HepG2 (cell line): ENCODE measurements at regions not wholly inside any gene's neighbourhood (a gene's known extent, or its start where the extent isn't known, plus 50 kb on each side); places are given as distances from the start of the nearest gene placed in this dataset.
"Not testable (repeated sequence)": the region's sequence is repeated elsewhere in the genome, so short reads cannot be mapped to it uniquely, and the experiment has no call there.

Experiments
- ATAC-seq: fragments of 200-7000 bp; cut with Tn5 transposase; 3 replicates; pipeline ENCODE4 v1.9.1; 2020; ENCODE audit warnings: mild to moderate bottlenecking, moderate library complexity
- BruUV-seq: library from RNA; stranded (reverse); fragments of 400-500 nt; replicated peaks from 2 replicates; lab custom pipeline; 2021; lab: Mats Ljungman, UMichigan
- CTCF ChIA-PET: fragments of 300-600 bp; formaldehyde crosslinking; extraction: SDS; loops from one replicate; lab custom pipeline; 2021; ENCODE audit warnings: low total read pairs, inconsistent platforms, low intra/inter-chr PET ratio; lab: Yijun Ruan, JAX
- POLR2A ChIA-PET: fragments of 350-600 bp; sonication (Branson Sonifier 250); formaldehyde crosslinking; loops from one replicate; lab custom pipeline; 2020; ENCODE audit warnings: antibody characterized with exemption, inconsistent platforms; lab: Yijun Ruan, JAX
- DNase-seq: peaks from one replicate; pipeline ENCODE4 v3.0.0-alpha.2; 2015; ENCODE audit warnings: low spot score
- FAIRE-seq: peaks from 3 replicates; lab custom pipeline; 2011; peaks lifted over from hg19 to GRCh38; lab: Jason Lieb, UNC
- H2AFZ ChIP-seq: one replicate; pipeline ENCODE4 v1.6.1; 2011; ENCODE audit warnings: low read length, inconsistent platforms
- H3K27ac ChIP-seq: fragments of 300-600 bp; 3 replicates; pipeline ENCODE4 v1.8.0; 2011; ENCODE audit warnings: mixed run types, mild to moderate bottlenecking, mixed read lengths, low read length, inconsistent platforms; ENCODE audit not compliant: insufficient read depth; ENCODE audit errors: extremely low read length
- H3K27me3 ChIP-seq, 2 experiments: fragments of 200-600 bp in 1 of 2; 2 replicates in 1 of 2; 3 replicates in 1 of 2; pipeline versions ENCODE4 v1.6.0 to v1.8.0; 2011; ENCODE audit warnings: low read length in 2 of 2, mild to moderate bottlenecking in 2 of 2, moderate library complexity in 2 of 2, inconsistent platforms in 1 of 2; ENCODE audit not compliant: insufficient read depth in 2 of 2, control insufficient read depth in 1 of 2
- H3K36me3 ChIP-seq, 2 experiments: fragments of 200-600 bp in 1 of 2; replicated peaks in 1 of 2; 2 replicates in 1 of 2; 3 replicates in 1 of 2; pipeline versions ENCODE4 v1.5.1 to v1.8.0; 2011; ENCODE audit warnings: low read length in 2 of 2, inconsistent platforms in 1 of 2; ENCODE audit not compliant: insufficient read depth in 2 of 2, control insufficient read depth in 1 of 2
- H3K4me1 ChIP-seq: 2 replicates; pipeline ENCODE4 v1.5.1; 2012; ENCODE audit warnings: low read length, inconsistent platforms; ENCODE audit not compliant: insufficient read depth
- H3K4me2 ChIP-seq: 2 replicates; pipeline ENCODE4 v1.6.0; 2011; ENCODE audit warnings: low read depth, low read length, inconsistent platforms
- H3K4me3 ChIP-seq, 3 experiments: fragments of 200-600 bp in 1 of 3; sonication (generic), shearing (Covaris generic) in 1 of 3; replicated peaks in 1 of 3; 2 replicates each; pipeline ENCODE4 v1.5.1; 2011 to 2016; ENCODE audit warnings: low read length in 3 of 3, inconsistent platforms in 2 of 3, low read depth in 2 of 3, mild to moderate bottlenecking in 2 of 3, control low read depth in 1 of 3, mixed read lengths in 1 of 3; ENCODE audit not compliant: insufficient read depth in 1 of 3
- H3K79me2 ChIP-seq: one replicate; pipeline ENCODE4 v1.6.1; 2011; ENCODE audit warnings: low read length, inconsistent platforms; ENCODE audit not compliant: insufficient read depth
- H3K9ac ChIP-seq: 2 replicates; pipeline ENCODE4 v1.6.0; 2011; ENCODE audit warnings: mild to moderate bottlenecking, low read depth, low read length, inconsistent platforms; ENCODE audit not compliant: insufficient read depth
- H3K9me3 ChIP-seq: 2 replicates; pipeline ENCODE4 v1.5.1; 2012; ENCODE audit warnings: mild to moderate bottlenecking, low read length
- H4K20me1 ChIP-seq: 2 replicates; pipeline ENCODE4 v1.6.0; 2011; ENCODE audit warnings: inconsistent platforms, mild to moderate bottlenecking, low read length, moderate library complexity; ENCODE audit not compliant: insufficient read depth
- MLXIP ChIP-seq: sonication (generic); formaldehyde crosslinking; IDR thresholded peaks from 2 replicates; pipeline ENCODE4 v1.9.0; 2021; ENCODE audit warnings: missing genetic modification reagents, borderline replicate concordance
- ZBTB8A ChIP-seq: sonication (generic); formaldehyde crosslinking; IDR thresholded peaks from 2 replicates; pipeline ENCODE4 v1.4.0; 2020; ENCODE audit warnings: mild to moderate bottlenecking, low read depth, missing genetic modification reagents, borderline replicate concordance
- ZNF839 ChIP-seq: sonication (generic); formaldehyde crosslinking; IDR thresholded peaks from 2 replicates; pipeline ENCODE4 v1.4.0; 2020; ENCODE audit warnings: missing genetic modification reagents, mild to moderate bottlenecking, borderline replicate concordance
- WGBS: methylation state at CpG from one replicate; pipeline ENCODE4 v1.1.6; 2017; ENCODE audit warnings: low lambda C conversion rate; 5-methylcytosine and 5-hydroxymethylcytosine counted together
- in situ Hi-C: cut with HindIII; loops from 2 replicates; pipeline ENCODE4 v1.10.0; 2017; ENCODE audit warnings: low pct_unique_long_range_greater_than_20kb; ENCODE audit not compliant: extremely low pct_ligation_motif_present
- intact Hi-C: fragments of 100-400 bp; cut with micrococcal nuclease; formaldehyde crosslinking; loops from one replicate; pipeline ENCODE4 v1.10.0; 2022; ENCODE audit not compliant: unreplicated experiment

- no peak for TF ChIP-seq ZBTB8A
- TF ChIP-seq MLXIP (CRISPR knock-in tag) = no peak
- no peak for TF ChIP-seq ZNF839
Observed at GRCh38 chr10:2509081-2509531, 558.2 kb upstream of the PFKP start (continued).

GRCh38 chr10:2501366-2501940, 565.9 kb upstream of the PFKP start:
- H3K9ac ChIP-seq, DNase-seq, BruUV-seq, in situ Hi-C loops, H3K4me1 ChIP-seq, intact Hi-C loops, CTCF ChIA-PET, H3K79me2 ChIP-seq, H4K20me1 ChIP-seq, H2AFZ ChIP-seq, H3K4me2 ChIP-seq, H3K4me3 ChIP-seq, H3K27me3 ChIP-seq, POLR2A ChIA-PET, ATAC-seq, FAIRE-seq, H3K36me3 ChIP-seq, H3K27ac ChIP-seq, H3K9me3 ChIP-seq: not testable (repeated sequence)
- 84% methylated on average over 58 of the region's 58 CpGs for WGBS
